ENCODE measurements at regions not wholly inside any gene's neighbourhood (a gene's known extent, or its start where the extent isn't known, plus 50 kb on each side); places are given as distances from the start of the nearest gene placed in this dataset.

- TF ChIP-seq GATA2 (IDR thresholded peaks at IDR 0.05; ENCODE audit: low read depth, low read length) (no peak), GATA3 (IDR thresholded peaks at IDR 0.05; ENCODE audit: low read depth, low read length) (no peak)
These were observed 201.6 kb upstream of the NANOGP8 start for GRCh38 chr15:35286721-35287120.

Data from SH-SY5Y (cell line).